HG02970 (cell line): ENCODE measurements at regions not wholly inside any gene's neighbourhood (a gene's known extent, or its start where the extent isn't known, plus 50 kb on each side); places are given as distances from the start of the nearest gene placed in this dataset.
"Not testable (repeated sequence)": the region's sequence is repeated elsewhere in the genome, so short reads cannot be mapped to it uniquely, and the experiment has no call there.

Source experiments
- ATAC-seq: cut with Tn5 transposase; IDR thresholded peaks from one replicate; pipeline ENCODE4 v1.9.1; 2021; ENCODE audit warnings: mild to moderate bottlenecking, moderate library complexity, moderate number of reproducible peaks; ENCODE audit not compliant: unreplicated experiment, low FRiP score

DNA sequence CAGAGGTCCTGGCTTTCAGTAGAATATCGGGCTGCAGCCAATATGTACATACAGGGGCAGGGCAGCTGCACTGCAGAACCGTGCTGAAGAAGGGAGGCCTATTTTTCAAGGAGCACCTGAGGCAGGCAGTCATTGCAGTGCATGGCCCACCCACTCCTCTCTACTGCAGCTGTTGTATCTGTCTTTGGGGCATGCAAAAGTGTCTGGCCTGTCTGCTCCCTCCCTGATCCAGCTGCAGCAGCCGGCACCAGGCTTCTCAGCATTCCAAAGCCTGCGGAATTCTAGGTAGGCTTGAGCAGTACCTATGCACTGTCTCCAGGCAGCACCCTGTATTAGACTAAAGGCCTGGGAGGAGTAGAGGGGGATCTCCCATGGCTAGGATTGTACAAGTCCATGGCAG lies 415.2 kb upstream of the MAGEB16 start:
- ATAC-seq, result no peak

- ATAC-seq, result no peak
Observed at GRCh38 chrX:35392232-35392631, 405.9 kb upstream of the MAGEB16 start.

- no peak for ATAC-seq
Observed at GRCh38 chrX:35406386-35406785, 391.8 kb upstream of the MAGEB16 start.

GRCh38 chrX:35416782-35417181 lies 381.4 kb upstream of the MAGEB16 start:
- no peak for ATAC-seq

DNA sequence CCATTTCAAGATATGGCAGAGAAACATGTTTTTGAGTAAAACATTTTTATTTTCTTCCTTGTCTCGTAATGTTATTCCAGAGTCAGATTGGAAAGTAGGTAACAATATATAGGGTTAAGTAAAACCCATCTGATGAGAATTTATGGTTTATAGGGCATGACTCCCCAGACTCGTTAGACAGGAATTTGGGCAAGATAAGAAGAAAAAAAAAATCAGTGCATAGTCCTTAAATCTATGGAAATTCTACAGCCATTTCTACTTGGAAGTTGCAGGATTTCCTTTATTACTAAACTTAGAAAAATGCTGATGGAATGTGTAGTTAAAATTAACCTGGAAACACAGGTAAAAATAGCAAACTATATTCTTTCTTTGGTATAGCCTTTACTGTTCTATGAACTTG lies 366.1 kb upstream of the MAGEB16 start:
- ATAC-seq, result no peak

DNA sequence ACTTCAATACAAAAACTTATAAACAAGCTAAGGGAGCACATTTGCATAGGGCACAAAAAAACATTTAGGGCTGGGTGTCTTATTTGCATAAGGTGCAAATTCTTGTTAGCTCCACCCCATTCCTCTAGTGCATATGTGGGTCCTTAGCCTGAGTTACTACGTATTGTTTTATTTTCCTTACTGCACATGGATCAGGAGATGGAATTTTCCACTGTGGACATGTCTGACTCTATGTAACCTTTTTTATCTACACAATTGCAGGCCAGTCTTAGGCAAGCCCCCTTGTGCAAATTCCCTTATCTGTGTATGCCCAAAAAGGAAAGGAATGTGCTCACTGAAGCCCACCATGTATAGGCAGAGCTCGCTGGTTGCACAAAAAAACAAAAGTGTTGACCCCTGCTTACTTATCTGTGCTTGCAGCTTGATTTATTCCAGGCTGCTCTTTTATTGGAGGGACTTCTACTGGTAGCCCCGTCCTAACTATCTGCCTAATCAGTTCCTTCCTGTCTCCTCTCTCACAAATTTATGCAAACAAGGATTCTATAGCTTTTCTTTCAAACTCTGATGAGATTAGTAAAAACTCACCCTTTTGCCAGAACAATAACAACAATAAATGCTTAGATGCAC lies 359.0 kb upstream of the MAGEB16 start:
- ATAC-seq, result no peak

GRCh38 chrX:35439692-35440091 lies 358.4 kb upstream of the MAGEB16 start:
- ATAC-seq, result no peak

GRCh38 chrX:35442421-35442820 lies 355.7 kb upstream of the MAGEB16 start:
- no peak for ATAC-seq

DNA sequence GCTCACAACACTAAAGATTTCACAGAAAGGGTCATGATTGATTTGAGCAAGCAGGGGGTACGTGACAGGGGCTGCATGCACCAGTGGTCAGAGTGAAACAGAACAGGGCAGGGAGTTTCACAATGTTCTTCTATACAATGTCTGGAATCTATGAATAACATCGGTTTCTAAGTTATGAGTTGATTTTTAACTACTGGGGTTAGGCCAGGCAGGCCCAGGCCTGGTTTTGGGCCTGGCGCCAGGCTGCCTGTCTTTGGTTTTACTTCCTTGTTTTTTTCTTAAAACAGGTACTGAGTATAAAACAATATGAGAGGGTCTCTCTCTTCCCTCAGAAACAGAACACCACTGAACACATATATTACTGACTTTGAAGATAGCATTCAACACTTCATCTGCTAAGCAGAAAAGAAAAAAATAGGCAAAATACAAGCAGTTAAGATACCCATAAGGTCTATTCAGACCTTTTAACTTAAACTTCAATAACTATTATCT lies 355.0 kb upstream of the MAGEB16 start:
- not testable (repeated sequence) for ATAC-seq

DNA sequence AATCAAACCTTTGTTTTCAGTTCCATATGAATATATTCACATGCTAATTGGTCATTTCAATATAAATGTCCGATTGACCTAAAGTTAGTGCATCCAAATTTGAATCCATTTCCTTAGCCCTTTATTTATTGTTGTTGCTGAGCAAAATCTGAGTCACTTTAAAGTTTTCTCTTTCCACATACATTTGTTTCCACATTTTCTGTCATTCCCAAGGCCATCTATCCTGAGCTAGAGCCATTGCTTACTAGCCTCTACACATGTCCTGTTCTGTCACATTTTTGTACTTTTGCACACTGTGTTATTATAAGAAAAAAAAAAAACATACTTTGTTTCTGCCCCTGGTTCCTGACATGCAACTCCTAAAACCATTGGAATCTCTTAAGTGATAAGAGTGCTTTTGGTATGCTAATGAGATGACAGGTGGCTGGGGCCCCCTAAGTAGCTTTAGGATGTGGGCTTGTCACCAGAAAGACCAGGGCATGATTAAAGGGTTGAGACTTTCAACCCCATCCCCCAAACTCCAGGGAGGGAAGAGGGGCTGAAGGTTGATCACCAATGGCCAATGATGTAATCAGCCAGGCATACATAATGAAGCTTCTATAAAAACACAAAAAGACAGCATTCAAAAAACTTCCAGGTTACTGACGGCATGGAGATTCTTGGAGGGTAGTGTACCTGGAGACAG lies 353.3 kb upstream of the MAGEB16 start:
- ATAC-seq, result no peak

GRCh38 chrX:35445912-35446311 lies 352.2 kb upstream of the MAGEB16 start:
- ATAC-seq, result no peak

DNA sequence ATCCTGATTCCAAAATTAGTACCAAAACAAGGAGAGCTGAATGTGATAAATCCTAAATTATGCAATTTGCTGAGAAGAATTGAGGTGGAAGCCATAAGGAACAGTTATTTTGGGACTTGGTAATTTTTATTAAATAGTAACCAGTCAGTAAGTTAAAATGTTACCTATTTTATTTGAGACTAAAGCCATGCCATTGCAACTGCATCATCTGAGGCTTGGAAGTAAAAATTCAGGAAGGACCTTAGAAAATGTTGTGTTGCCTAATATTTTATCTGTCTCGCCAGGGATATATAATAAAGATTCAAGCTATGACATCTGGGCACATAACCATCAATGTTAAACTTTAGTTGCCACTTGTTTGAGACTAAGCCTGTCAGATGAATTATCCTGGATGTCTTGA lies 341.3 kb upstream of the MAGEB16 start:
- no peak for ATAC-seq

DNA sequence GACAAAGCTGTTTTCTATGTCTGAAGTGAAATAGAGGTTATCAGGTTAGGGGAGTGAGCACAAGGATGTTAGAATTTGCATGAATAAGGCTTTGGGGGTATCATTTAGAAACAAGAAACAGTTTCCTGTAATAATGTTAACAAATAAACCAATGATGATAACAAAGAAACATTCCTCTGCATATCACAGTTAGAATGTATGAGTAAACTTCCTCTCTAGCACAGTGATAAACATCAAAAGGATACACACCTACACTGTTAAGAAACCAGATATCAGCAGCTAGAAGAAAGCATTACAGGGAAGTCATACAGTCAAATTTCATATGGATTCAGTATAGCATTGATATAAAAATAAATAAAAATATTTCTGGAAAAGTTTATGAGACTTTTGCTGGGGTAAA lies 340.0 kb upstream of the MAGEB16 start:
- ATAC-seq, result no peak

DNA sequence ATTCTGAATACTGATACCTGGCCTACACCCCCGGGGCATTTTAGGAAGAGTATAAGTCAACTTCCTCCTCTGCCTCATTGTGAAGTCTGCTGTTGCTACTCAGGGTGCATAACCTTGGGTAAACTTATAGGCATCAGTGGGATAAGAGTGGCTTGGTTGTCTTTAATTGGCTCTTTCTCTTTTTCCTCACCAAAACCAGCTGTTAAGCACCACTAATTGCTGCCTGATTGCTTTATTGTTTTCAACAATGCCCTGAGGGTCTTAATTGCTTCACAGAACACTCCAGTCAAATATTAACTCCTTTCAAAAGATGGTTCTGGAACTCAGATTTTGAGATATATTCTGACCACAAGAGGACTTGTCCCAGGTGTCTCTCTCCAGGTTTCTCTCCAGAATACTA lies 337.0 kb upstream of the MAGEB16 start:
- no peak for ATAC-seq

DNA sequence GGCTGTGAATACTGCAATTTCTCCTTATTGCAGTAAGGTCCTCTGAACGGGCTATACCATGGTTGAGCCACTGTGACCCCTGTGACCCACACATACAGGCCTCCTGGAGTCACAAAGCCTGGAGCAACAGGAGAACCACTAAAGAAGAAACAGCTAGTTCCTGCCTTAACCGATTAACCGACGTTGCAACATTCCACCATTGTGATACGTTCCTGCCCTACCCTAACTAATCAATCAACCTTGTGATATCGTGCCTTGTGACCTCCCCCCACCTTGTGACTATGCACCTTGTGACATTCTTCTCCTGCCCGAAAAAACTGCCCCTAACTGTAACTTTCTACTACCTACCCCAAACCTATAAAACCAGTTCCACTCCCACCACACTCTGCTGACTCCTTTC lies 301.5 kb upstream of the MAGEB16 start:
- ATAC-seq, result not testable (repeated sequence)

- not testable (repeated sequence) for ATAC-seq
Observed at GRCh38 chrX:35497453-35497852, 300.7 kb upstream of the MAGEB16 start.

- no peak for ATAC-seq
Observed at GRCh38 chrX:35499071-35499862, 298.9 kb upstream of the MAGEB16 start.

- ATAC-seq, result no peak
Observed at GRCh38 chrX:35507701-35508100, 290.4 kb upstream of the MAGEB16 start.

DNA sequence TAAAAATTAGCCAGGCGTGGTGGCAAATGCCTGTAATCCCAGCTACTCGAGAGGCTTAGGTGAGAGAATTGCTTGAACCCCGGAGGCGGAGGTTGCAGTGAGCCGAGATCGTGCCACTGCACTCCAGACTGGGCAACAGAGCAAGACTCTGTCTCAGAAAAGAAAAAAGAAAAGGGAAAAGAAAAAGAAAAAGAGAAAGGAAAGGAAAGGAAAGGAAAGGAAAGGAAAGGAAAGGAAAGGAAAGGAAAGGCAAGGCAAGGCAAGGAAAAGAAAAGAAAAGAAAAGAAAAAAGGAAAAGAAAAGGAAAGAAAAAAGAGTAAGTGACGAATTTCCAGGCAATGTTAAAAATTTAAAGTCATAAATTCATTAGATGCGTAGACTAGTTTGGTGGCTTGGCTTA lies 250.1 kb upstream of the MAGEB16 start:
- not testable (repeated sequence) for ATAC-seq

- no peak for ATAC-seq
Observed at GRCh38 chrX:35557916-35558315, 240.2 kb upstream of the MAGEB16 start.

DNA sequence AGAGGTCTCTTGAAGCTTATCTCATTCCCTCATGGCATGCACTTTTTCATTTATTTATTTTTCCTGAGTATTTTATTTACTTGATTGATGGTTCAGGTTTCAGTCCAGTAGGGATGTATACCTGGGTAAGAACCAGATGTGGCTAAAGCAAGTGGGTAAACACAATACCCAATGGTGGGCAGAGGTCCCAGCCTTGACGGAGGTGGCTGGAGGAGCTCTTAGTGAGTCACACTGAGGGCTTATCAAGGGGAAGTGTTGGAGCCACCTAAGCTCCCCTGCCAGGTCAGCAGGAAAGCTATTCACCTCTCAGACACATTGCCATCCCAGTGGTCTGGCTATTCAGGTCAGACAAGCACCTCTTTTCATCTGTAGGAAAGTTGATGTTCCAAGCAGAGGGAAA lies 236.2 kb upstream of the MAGEB16 start:
- ATAC-seq, result no peak
